Aorta (tissue), 5 donors: ENCODE measurements at regions not wholly inside any gene's neighbourhood (a gene's known extent, or its start where the extent isn't known, plus 50 kb on each side); places are given as distances from the start of the nearest gene placed in this dataset.

Source experiments
- ATAC-seq: fragments of 200-7000 bp; cut with Tn5 transposase; one replicate; pipeline ENCODE4 v1.9.1; 2022; ENCODE audit warnings: moderate library complexity; ENCODE audit not compliant: low FRiP score
- DNase-seq, 2 donors: peaks; one replicate each; pipeline ENCODE4 v3.0.0-alpha.2; 2020
- H3K27ac ChIP-seq, 2 donors: one replicate each; pipeline ENCODE4 v1.5.1; 2013; ENCODE audit warnings: low read length in 2 of 2, mild to moderate bottlenecking in 2 of 2, moderate library complexity in 2 of 2, control low read depth in 1 of 2, inconsistent platforms in 1 of 2, low read depth in 1 of 2
- H3K27me3 ChIP-seq, 2 donors: one replicate each; pipeline ENCODE4 v1.6.1; 2013; ENCODE audit warnings: control low read depth in 1 of 2, low read length in 1 of 2, mild to moderate bottlenecking in 1 of 2, moderate library complexity in 1 of 2; ENCODE audit not compliant: insufficient read depth in 2 of 2, control insufficient read depth in 1 of 2
- H3K36me3 ChIP-seq, 2 donors: one replicate each; pipeline ENCODE4 v1.6.1; 2013; ENCODE audit warnings: control low read depth in 1 of 2, low read length in 1 of 2, mild to moderate bottlenecking in 1 of 2; ENCODE audit not compliant: insufficient read depth in 2 of 2, control insufficient read depth in 1 of 2
- H3K4me1 ChIP-seq, 2 donors: one replicate each; pipeline ENCODE4 v1.6.1; 2013; ENCODE audit warnings: low read length in 2 of 2, control low read depth in 1 of 2, mild to moderate bottlenecking in 1 of 2, moderate library complexity in 1 of 2; ENCODE audit not compliant: insufficient read depth in 2 of 2, control insufficient read depth in 1 of 2
- H3K4me3 ChIP-seq, 2 donors: one replicate each; pipeline ENCODE4 v1.5.1; 2013; ENCODE audit warnings: low read length in 2 of 2, control low read depth in 1 of 2, mild to moderate bottlenecking in 1 of 2
- H3K9me3 ChIP-seq: one replicate; pipeline ENCODE4 v1.6.1; 2013; ENCODE audit warnings: mild to moderate bottlenecking, low read length; ENCODE audit not compliant: control insufficient read depth
- WGBS, 2 donors: extraction: QIAGEN DNeasy Blood & Tissue Kit; methylation state at CpG; one replicate each; pipeline ENCODE4 v1.1.7; 2013; 5-methylcytosine and 5-hydroxymethylcytosine counted together
- intact Hi-C, 2 donors: fragments of 100-400 bp; cut with DNase I; formaldehyde crosslinking; loops; one replicate each; pipeline versions ENCODE4 v1.14.2 to v1.15.0; 2022
- donor health status: healthy with polysubstance abuse.
- donor health status: Bipolar disorder and iron deficiency.
- donor health status: DM: no; HTN: no; CAD: no.
- donor health status: DM: no; HTN: no; CAD: no.
- donor health status: DM: yes; HTN: yes; CAD: no.

GRCh38 chr5:36366883-36367282, 65.2 kb upstream of the RANBP3L start:
- Histone ChIP-seq H3K36me3 (no peaks in the 10 kb centered on the region), H3K9me3 (no peaks in the 10 kb centered on the region), H3K4me1 (peaks cover 0 to 10% of the 10 kb centered on the region in 2 donors), H3K27ac (no peak overlapping the region), H3K4me3 (no peak overlapping the region), H3K27me3 (no peaks in the 10 kb centered on the region)
- ATAC-seq: no peak
- intact Hi-C loops: no loop called here
- WGBS, 2 donors: 3 to 13% methylated on average over 1 of the region's 1 CpG
- DNase-seq: no peak

GRCh38 chr5:36367524-36367923, 65.8 kb upstream of the RANBP3L start:
- intact Hi-C loops: no loop called here
- ATAC-seq: peak; percentile 74
- H3K4me3 ChIP-seq: no peak overlapping the region
- no peaks in the 10 kb centered on the region for H3K9me3 ChIP-seq
- no peak overlapping the region for H3K27ac ChIP-seq
- no peaks in the 10 kb centered on the region for H3K27me3 ChIP-seq
- DNase-seq: no peak
- peaks cover 0 to 10% of the 10 kb centered on the region in 2 donors for H3K4me1 ChIP-seq
- WGBS, 2 donors: 6 to 8% methylated on average over 2 of the region's 2 CpGs
- H3K36me3 ChIP-seq: no peaks in the 10 kb centered on the region

- Histone ChIP-seq H3K4me1 (peaks cover 0 to 10% of the 10 kb centered on the region in 2 donors), H3K4me3 (no peak overlapping the region), H3K9me3 (no peaks in the 10 kb centered on the region), H3K36me3 (no peaks in the 10 kb centered on the region), H3K27ac (no peak overlapping the region), H3K27me3 (no peaks in the 10 kb centered on the region)
- ATAC-seq: no peak
- 90 to 95% methylated on average over 1 of the region's 1 CpG for WGBS, 2 donors
- intact Hi-C loops: no loop called here
- DNase-seq: no peak
These were observed 67.6 kb upstream of the RANBP3L start for GRCh38 chr5:36369219-36369690.

GRCh38 chr5:36370073-36370472, 68.4 kb upstream of the RANBP3L start:
- 78 to 82% methylated on average over 2 of the region's 2 CpGs for WGBS, 2 donors

GRCh38 chr5:36371366-36371765, 69.7 kb upstream of the RANBP3L start:
- intact Hi-C loops: no loop called here
- no peak overlapping the region for H3K4me3 ChIP-seq
- DNase-seq (no peak), ATAC-seq (no peak)
- no peaks in the 10 kb centered on the region for H3K9me3 ChIP-seq
- peaks cover 0 to 10% of the 10 kb centered on the region in 2 donors for H3K4me1 ChIP-seq
- no peaks in the 10 kb centered on the region for H3K27me3 ChIP-seq
- H3K27ac ChIP-seq: no peak overlapping the region
- 53 to 75% methylated on average over 6 of the region's 6 CpGs for WGBS, 2 donors
- no peaks in the 10 kb centered on the region for H3K36me3 ChIP-seq

More at GRCh38 chr5:36370073-36370472, 68.4 kb upstream of the RANBP3L start:
- intact Hi-C loops: no loop called here
- no peak for DNase-seq
- ATAC-seq: no peak
- H3K9me3 ChIP-seq: no peaks in the 10 kb centered on the region
- H3K36me3 ChIP-seq: no peaks in the 10 kb centered on the region
- H3K4me3 ChIP-seq: no peak overlapping the region
- peaks cover 0 to 10% of the 10 kb centered on the region in 2 donors for H3K4me1 ChIP-seq
- H3K27me3 ChIP-seq: no peaks in the 10 kb centered on the region
- H3K27ac ChIP-seq: no peak overlapping the region

- H3K9me3 ChIP-seq: no peaks in the 10 kb centered on the region
- peak; percentile 88 for ATAC-seq
- peak in 1 of 2 donors; percentile 85 for DNase-seq
- 79 to 87% methylated on average over 8 of the region's 8 CpGs for WGBS, 2 donors
- no peak overlapping the region for H3K27ac ChIP-seq
- no peaks in the 10 kb centered on the region for H3K4me1 ChIP-seq
- no peaks in the 10 kb centered on the region for H3K27me3 ChIP-seq
- H3K4me3 ChIP-seq: no peak overlapping the region
- intact Hi-C loops: no loop called here
- no peaks in the 10 kb centered on the region for H3K36me3 ChIP-seq
These were observed 71.9 kb upstream of the RANBP3L start for GRCh38 chr5:36373527-36374086.

- H3K4me1 ChIP-seq: no peaks in the 10 kb centered on the region
- ATAC-seq: no peak
These were observed 72.7 kb upstream of the RANBP3L start for GRCh38 chr5:36374266-36374862.

GRCh38 chr5:36377192-36377591, 75.5 kb upstream of the RANBP3L start:
- no peaks in the 10 kb centered on the region for H3K36me3 ChIP-seq
- intact Hi-C loops: no loop called here
- H3K27me3 ChIP-seq: no peaks in the 10 kb centered on the region

More at GRCh38 chr5:36374266-36374862, 72.7 kb upstream of the RANBP3L start:
- Histone ChIP-seq H3K36me3 (no peaks in the 10 kb centered on the region), H3K9me3 (no peaks in the 10 kb centered on the region), H3K27me3 (no peaks in the 10 kb centered on the region), H3K27ac (no peak overlapping the region), H3K4me3 (no peak overlapping the region)
- no peak for DNase-seq
- WGBS, 2 donors: 72 to 83% methylated on average over 3 of the region's 3 CpGs
- intact Hi-C loops: no loop called here

GRCh38 chr5:36378551-36378950, 76.8 kb upstream of the RANBP3L start:
- H3K36me3 ChIP-seq: no peaks in the 10 kb centered on the region

More at GRCh38 chr5:36377192-36377591, 75.5 kb upstream of the RANBP3L start:
- Histone ChIP-seq H3K27ac (no peak overlapping the region), H3K9me3 (no peaks in the 10 kb centered on the region), H3K4me3 (no peak overlapping the region), H3K4me1 (no peaks in the 10 kb centered on the region)
- ATAC-seq (no peak), DNase-seq (no peak)
- 63 to 82% methylated on average over 2 of the region's 2 CpGs for WGBS, 2 donors

More at GRCh38 chr5:36378551-36378950, 76.8 kb upstream of the RANBP3L start:
- WGBS, 2 donors: 39 to 48% methylated on average over 1 of the region's 1 CpG
- H3K27ac ChIP-seq: no peak overlapping the region
- H3K9me3 ChIP-seq: no peaks in the 10 kb centered on the region
- ATAC-seq (no peak), DNase-seq (no peak)
- no peak overlapping the region for H3K4me3 ChIP-seq
- H3K4me1 ChIP-seq: no peaks in the 10 kb centered on the region
- no peaks in the 10 kb centered on the region for H3K27me3 ChIP-seq
- intact Hi-C loops: no loop called here
